ENCODE measurements at regions not wholly inside any gene's neighbourhood (a gene's known extent, or its start where the extent isn't known, plus 50 kb on each side); places are given as distances from the start of the nearest gene placed in this dataset.
A peak's percentile ranks its signal among the peaks of the same experiment; 100 is the strongest.

DNA sequence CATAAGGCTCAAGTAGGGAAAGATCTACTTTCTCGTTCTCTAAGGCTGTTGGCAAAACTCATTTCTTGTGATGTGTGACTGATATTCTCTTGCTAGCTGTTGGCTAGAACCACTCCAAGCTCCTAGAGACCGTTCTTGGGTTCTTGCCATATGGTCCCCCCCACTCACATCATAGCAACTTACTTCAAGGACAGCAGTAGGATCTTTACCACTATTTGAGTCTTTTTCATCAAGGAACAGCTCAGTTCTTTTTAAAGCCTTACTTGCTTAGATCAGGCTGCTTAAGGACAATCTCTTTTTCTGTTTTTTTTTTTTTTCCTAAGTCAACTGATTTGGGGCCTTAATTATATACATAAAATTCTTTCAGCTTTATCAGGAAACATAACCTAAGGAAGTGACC is 251.1 kb downstream of the GPR37 start:
- no peak overlapping the region for H3K27ac ChIP-seq (ENCODE audit: low read depth in 1 of 2, low read length in 2 of 2)
- intact Hi-C loops (cut with DNase I) = no loop called here
- DNase-seq (no peak), ATAC-seq (ENCODE audit: low FRiP score) (no peak)
- H3K4me3 ChIP-seq (ENCODE audit: low read length in 2 of 2) = no peak overlapping the region
- H3K36me3 ChIP-seq (ENCODE audit: control insufficient read depth in 1 of 2, insufficient read depth in 2 of 2, low read length in 1 of 2) = no peaks in the 10 kb centered on the region
- H3K27me3 ChIP-seq (ENCODE audit: control insufficient read depth in 1 of 2, insufficient read depth in 2 of 2, low read length in 1 of 2) = no peaks in the 10 kb centered on the region
- no peaks in the 10 kb centered on the region for H3K9me3 ChIP-seq (ENCODE audit: control insufficient read depth, low read length)
- no peaks in the 10 kb centered on the region for H3K4me1 ChIP-seq (ENCODE audit: control insufficient read depth in 1 of 2, insufficient read depth in 2 of 2, low read length in 2 of 2)
- WGBS, 2 donors = 57 to 70% methylated on average over 2 of the region's 2 CpGs

DNA sequence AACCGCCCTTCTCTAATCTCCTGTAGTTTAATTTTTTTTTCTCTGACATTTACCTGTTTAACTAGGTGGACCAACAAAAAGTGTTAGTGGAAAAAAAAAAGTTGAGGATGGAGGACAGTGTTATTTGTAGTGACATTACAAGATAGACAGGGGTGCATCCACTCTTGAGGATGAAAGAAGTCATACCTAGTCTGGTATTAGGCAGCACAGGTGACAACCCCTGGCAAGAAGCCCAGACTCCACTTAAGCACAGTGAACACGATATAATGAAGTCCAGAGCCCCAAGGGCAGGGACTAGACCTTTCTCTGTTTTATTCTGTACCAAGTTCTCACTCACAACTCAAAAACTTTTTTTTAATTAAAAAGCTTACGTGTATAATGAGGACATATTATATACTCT is 268.4 kb downstream of the GPR37 start:
- Histone ChIP-seq H3K9me3 (ENCODE audit: control insufficient read depth, low read length) (no peaks in the 10 kb centered on the region), H3K4me3 (ENCODE audit: low read length in 2 of 2) (no peak overlapping the region), H3K4me1 (ENCODE audit: control insufficient read depth in 1 of 2, insufficient read depth in 2 of 2, low read length in 2 of 2) (no peaks in the 10 kb centered on the region), H3K36me3 (ENCODE audit: control insufficient read depth in 1 of 2, insufficient read depth in 2 of 2, low read length in 1 of 2) (no peaks in the 10 kb centered on the region), H3K27ac (ENCODE audit: low read depth in 1 of 2, low read length in 2 of 2) (no peak overlapping the region), H3K27me3 (ENCODE audit: control insufficient read depth in 1 of 2, insufficient read depth in 2 of 2, low read length in 1 of 2) (no peaks in the 10 kb centered on the region)
- intact Hi-C loops (cut with DNase I) = no loop called here
- 71 to 76% methylated on average over 3 of the region's 3 CpGs for WGBS, 2 donors
- DNase-seq = no peak
- no peak for ATAC-seq (ENCODE audit: low FRiP score)

- ATAC-seq (ENCODE audit: low FRiP score) = no peak
- intact Hi-C loops (cut with DNase I) = no loop called here
- WGBS, 2 donors = 41 to 47% methylated on average over 3 of the region's 3 CpGs
- Histone ChIP-seq H3K9me3 (ENCODE audit: control insufficient read depth, low read length) (no peaks in the 10 kb centered on the region), H3K4me1 (ENCODE audit: control insufficient read depth in 1 of 2, insufficient read depth in 2 of 2, low read length in 2 of 2) (no peaks in the 10 kb centered on the region), H3K36me3 (ENCODE audit: control insufficient read depth in 1 of 2, insufficient read depth in 2 of 2, low read length in 1 of 2) (no peaks in the 10 kb centered on the region), H3K4me3 (ENCODE audit: low read length in 2 of 2) (no peak overlapping the region), H3K27me3 (ENCODE audit: control insufficient read depth in 1 of 2, insufficient read depth in 2 of 2, low read length in 1 of 2) (no peaks in the 10 kb centered on the region), H3K27ac (ENCODE audit: low read depth in 1 of 2, low read length in 2 of 2) (no peak overlapping the region)
- no peak for DNase-seq
Observed at GRCh38 chr7:124489925-124490324, 275.7 kb downstream of the GPR37 start.

- no peaks in the 10 kb centered on the region for H3K27me3 ChIP-seq (ENCODE audit: control insufficient read depth in 1 of 2, insufficient read depth in 2 of 2, low read length in 1 of 2)
- no peaks in the 10 kb centered on the region for H3K4me1 ChIP-seq (ENCODE audit: control insufficient read depth in 1 of 2, insufficient read depth in 2 of 2, low read length in 2 of 2)
- H3K27ac ChIP-seq (ENCODE audit: low read depth in 1 of 2, low read length in 2 of 2) = no peak overlapping the region
- ATAC-seq (ENCODE audit: low FRiP score) = no peak
- no peaks in the 10 kb centered on the region for H3K9me3 ChIP-seq (ENCODE audit: control insufficient read depth, low read length)
- intact Hi-C loops (cut with DNase I) = no loop called here
- DNase-seq = no peak
- 79 to 82% methylated on average over 5 of the region's 5 CpGs for WGBS, 2 donors
- H3K36me3 ChIP-seq (ENCODE audit: control insufficient read depth in 1 of 2, insufficient read depth in 2 of 2, low read length in 1 of 2) = no peaks in the 10 kb centered on the region
- H3K4me3 ChIP-seq (ENCODE audit: low read length in 2 of 2) = no peak overlapping the region
Observed at GRCh38 chr7:124489082-124489819, 276.3 kb downstream of the GPR37 start.

DNA sequence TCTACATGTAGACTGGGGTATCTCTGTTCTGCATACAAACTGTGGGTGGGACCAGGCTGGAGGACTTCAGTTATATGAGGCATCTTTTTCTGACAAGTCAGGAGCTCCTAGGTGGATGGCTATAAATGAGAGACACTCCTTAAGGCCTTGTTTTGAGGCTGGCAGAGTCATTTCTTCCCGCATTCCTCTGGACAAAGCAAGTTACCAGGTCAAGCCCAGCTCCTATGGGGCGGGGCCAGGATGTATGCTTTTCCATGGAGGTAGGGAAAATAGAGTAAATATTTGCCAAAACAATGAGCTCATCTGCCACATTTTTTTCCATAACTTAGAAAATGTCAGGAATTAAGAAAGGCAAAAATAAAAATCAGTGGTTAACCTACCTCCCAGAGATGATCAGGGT is 283.4 kb downstream of the GPR37 start:
- no peaks in the 10 kb centered on the region for H3K9me3 ChIP-seq (ENCODE audit: control insufficient read depth, low read length)
- no peaks in the 10 kb centered on the region for H3K4me1 ChIP-seq (ENCODE audit: control insufficient read depth in 1 of 2, insufficient read depth in 2 of 2, low read length in 2 of 2)
- H3K36me3 ChIP-seq (ENCODE audit: control insufficient read depth in 1 of 2, insufficient read depth in 2 of 2, low read length in 1 of 2) = no peaks in the 10 kb centered on the region
- H3K27ac ChIP-seq (ENCODE audit: low read depth in 1 of 2, low read length in 2 of 2) = no peak overlapping the region
- 88 to 94% methylated on average over 2 of the region's 2 CpGs for WGBS, 2 donors
- DNase-seq = no peak
- no peak overlapping the region for H3K4me3 ChIP-seq (ENCODE audit: low read length in 2 of 2)
- no peak for ATAC-seq (ENCODE audit: low FRiP score)
- no peaks in the 10 kb centered on the region for H3K27me3 ChIP-seq (ENCODE audit: control insufficient read depth in 1 of 2, insufficient read depth in 2 of 2, low read length in 1 of 2)
- intact Hi-C loops (cut with DNase I) = no loop called here

GRCh38 chr7:124480821-124481290 is 284.7 kb downstream of the GPR37 start:
- Histone ChIP-seq H3K9me3 (ENCODE audit: control insufficient read depth, low read length) (no peaks in the 10 kb centered on the region), H3K4me3 (ENCODE audit: low read length in 2 of 2) (no peak overlapping the region), H3K27me3 (ENCODE audit: control insufficient read depth in 1 of 2, insufficient read depth in 2 of 2, low read length in 1 of 2) (no peaks in the 10 kb centered on the region), H3K36me3 (ENCODE audit: control insufficient read depth in 1 of 2, insufficient read depth in 2 of 2, low read length in 1 of 2) (no peaks in the 10 kb centered on the region), H3K4me1 (ENCODE audit: control insufficient read depth in 1 of 2, insufficient read depth in 2 of 2, low read length in 2 of 2) (no peaks in the 10 kb centered on the region), H3K27ac (ENCODE audit: low read depth in 1 of 2, low read length in 2 of 2) (no peak overlapping the region)
- intact Hi-C loops (cut with DNase I) = no loop called here
- ATAC-seq (ENCODE audit: low FRiP score) (no peak), DNase-seq (no peak)
- 95% methylated on average over 23 of the region's 23 CpGs for WGBS, 2 donors

- H3K27ac ChIP-seq (ENCODE audit: low read depth in 1 of 2, low read length in 2 of 2) = no peak overlapping the region
- ATAC-seq (ENCODE audit: low FRiP score) = no peak
- H3K4me3 ChIP-seq (ENCODE audit: low read length in 2 of 2) = no peak overlapping the region
- intact Hi-C loops (cut with DNase I) = no loop called here
- H3K36me3 ChIP-seq (ENCODE audit: control insufficient read depth in 1 of 2, insufficient read depth in 2 of 2, low read length in 1 of 2) = no peaks in the 10 kb centered on the region
- H3K27me3 ChIP-seq (ENCODE audit: control insufficient read depth in 1 of 2, insufficient read depth in 2 of 2, low read length in 1 of 2) = no peaks in the 10 kb centered on the region
- no peaks in the 10 kb centered on the region for H3K4me1 ChIP-seq (ENCODE audit: control insufficient read depth in 1 of 2, insufficient read depth in 2 of 2, low read length in 2 of 2)
- DNase-seq = peak in 1 of 2 donors; percentile 73
- WGBS, 2 donors = 89 to 90% methylated on average over 24 of the region's 24 CpGs
- no peaks in the 10 kb centered on the region for H3K9me3 ChIP-seq (ENCODE audit: control insufficient read depth, low read length)
Observed at GRCh38 chr7:124480036-124480820, 285.4 kb downstream of the GPR37 start.

DNA sequence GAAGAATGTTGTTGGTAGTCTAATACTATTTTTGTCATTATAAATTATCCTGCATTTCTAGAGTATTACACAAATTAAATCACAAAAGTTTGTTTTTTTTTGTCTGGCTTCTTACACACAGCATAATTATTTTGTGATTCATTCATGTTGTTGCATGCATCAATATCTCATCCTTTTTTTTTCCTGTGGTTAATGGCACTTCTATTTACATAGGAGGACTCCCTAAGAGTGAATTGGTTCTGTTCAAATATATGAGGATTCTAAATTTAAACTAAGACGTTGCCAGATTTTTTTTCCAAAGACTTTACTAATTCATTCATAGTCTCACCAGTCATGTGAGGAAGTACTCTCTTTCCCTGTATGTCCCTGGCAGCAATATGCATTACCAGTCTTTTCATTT is 303.3 kb downstream of the GPR37 start:
- Histone ChIP-seq H3K27ac (ENCODE audit: low read depth in 1 of 2, low read length in 2 of 2) (no peak overlapping the region), H3K27me3 (ENCODE audit: control insufficient read depth in 1 of 2, insufficient read depth in 2 of 2, low read length in 1 of 2) (no peaks in the 10 kb centered on the region), H3K4me1 (ENCODE audit: control insufficient read depth in 1 of 2, insufficient read depth in 2 of 2, low read length in 2 of 2) (no peaks in the 10 kb centered on the region), H3K4me3 (ENCODE audit: low read length in 2 of 2) (no peak overlapping the region), H3K36me3 (ENCODE audit: control insufficient read depth in 1 of 2, insufficient read depth in 2 of 2, low read length in 1 of 2) (no peaks in the 10 kb centered on the region), H3K9me3 (ENCODE audit: control insufficient read depth, low read length) (no peaks in the 10 kb centered on the region)
- DNase-seq (no peak), ATAC-seq (ENCODE audit: low FRiP score) (no peak)
- intact Hi-C loops (cut with DNase I) = no loop called here
- 0 to 6% methylated on average over 1 of the region's 1 CpG for WGBS, 2 donors

DNA sequence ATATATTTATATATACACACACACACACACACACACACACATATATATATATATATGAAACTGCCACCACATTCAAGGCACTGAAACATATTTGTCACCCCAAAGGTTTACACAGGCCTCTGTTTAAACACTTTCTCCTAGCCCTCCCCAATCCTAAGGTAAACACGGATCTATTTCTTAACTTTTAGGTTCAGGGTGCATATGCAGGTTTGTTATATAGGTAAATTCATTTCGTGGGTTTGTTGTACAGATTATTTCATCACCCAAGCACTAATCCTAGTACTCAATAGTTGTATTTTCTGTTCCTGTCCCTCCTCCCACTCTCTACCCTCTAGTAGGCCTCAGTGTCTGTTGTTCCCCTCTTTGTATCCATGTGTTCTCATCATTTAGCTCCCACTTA is 305.0 kb downstream of the GPR37 start:
- no peaks in the 10 kb centered on the region for H3K9me3 ChIP-seq (ENCODE audit: control insufficient read depth, low read length)
- no peak overlapping the region for H3K4me3 ChIP-seq (ENCODE audit: low read length in 2 of 2)
- H3K27ac ChIP-seq (ENCODE audit: low read depth in 1 of 2, low read length in 2 of 2) = no peak overlapping the region
- WGBS, 2 donors = 66 to 81% methylated on average over 2 of the region's 2 CpGs
- no peak for DNase-seq
- no peaks in the 10 kb centered on the region for H3K4me1 ChIP-seq (ENCODE audit: control insufficient read depth in 1 of 2, insufficient read depth in 2 of 2, low read length in 2 of 2)
- no peaks in the 10 kb centered on the region for H3K27me3 ChIP-seq (ENCODE audit: control insufficient read depth in 1 of 2, insufficient read depth in 2 of 2, low read length in 1 of 2)
- no peak for ATAC-seq (ENCODE audit: low FRiP score)
- intact Hi-C loops (cut with DNase I) = no loop called here
- H3K36me3 ChIP-seq (ENCODE audit: control insufficient read depth in 1 of 2, insufficient read depth in 2 of 2, low read length in 1 of 2) = no peaks in the 10 kb centered on the region
